Neutrophil (primary cell): ENCODE measurements at regions not wholly inside any gene's neighbourhood (a gene's known extent, or its start where the extent isn't known, plus 50 kb on each side); places are given as distances from the start of the nearest gene placed in this dataset.

ENCODE experiments used
- H3K27ac ChIP-seq: fragments of 200-600 bp; sonication (generic); 2 replicates; pipeline ENCODE4 v1.5.1; 2016; ENCODE audit warnings: mild to moderate bottlenecking, moderate library complexity
- H3K27me3 ChIP-seq: fragments of 200-600 bp; sonication (generic); 2 replicates; pipeline ENCODE4 v1.6.0; 2016; ENCODE audit warnings: mild to moderate bottlenecking
- H3K36me3 ChIP-seq: fragments of 200-600 bp; sonication (generic); 2 replicates; pipeline ENCODE4 v1.5.1; 2017
- H3K4me1 ChIP-seq, 2 experiments: fragments of 200-600 bp in 1 of 2; sonication (generic) in 1 of 2; 1 replicate in 1 of 2; 2 replicates in 1 of 2; pipeline versions ENCODE4 v1.5.1 to v1.6.1; 2013 to 2016; ENCODE audit warnings: low read depth in 1 of 2, low read length in 1 of 2, mild to moderate bottlenecking in 1 of 2, moderate library complexity in 1 of 2; ENCODE audit not compliant: control insufficient read depth in 1 of 2, insufficient read depth in 1 of 2
- H3K4me3 ChIP-seq, 2 experiments: fragments of 200-600 bp in 1 of 2; sonication (generic) in 1 of 2; 1 replicate in 1 of 2; 2 replicates in 1 of 2; pipeline ENCODE4 v1.5.1; 2013 to 2016; ENCODE audit warnings: low read depth in 1 of 2, low read length in 1 of 2, mild to moderate bottlenecking in 1 of 2, moderate library complexity in 1 of 2
- H3K9me3 ChIP-seq: fragments of 200-600 bp; sonication (generic); 2 replicates; pipeline ENCODE4 v1.5.1; 2016
- TF ChIP-seq, protein P1 (sequence below): fragments of 200-600 bp; sonication (generic); IDR thresholded peaks from 2 replicates; pipeline ENCODE4 v1.5.1; 2016; ENCODE audit warnings: antibody characterized with exemption

DNA sequence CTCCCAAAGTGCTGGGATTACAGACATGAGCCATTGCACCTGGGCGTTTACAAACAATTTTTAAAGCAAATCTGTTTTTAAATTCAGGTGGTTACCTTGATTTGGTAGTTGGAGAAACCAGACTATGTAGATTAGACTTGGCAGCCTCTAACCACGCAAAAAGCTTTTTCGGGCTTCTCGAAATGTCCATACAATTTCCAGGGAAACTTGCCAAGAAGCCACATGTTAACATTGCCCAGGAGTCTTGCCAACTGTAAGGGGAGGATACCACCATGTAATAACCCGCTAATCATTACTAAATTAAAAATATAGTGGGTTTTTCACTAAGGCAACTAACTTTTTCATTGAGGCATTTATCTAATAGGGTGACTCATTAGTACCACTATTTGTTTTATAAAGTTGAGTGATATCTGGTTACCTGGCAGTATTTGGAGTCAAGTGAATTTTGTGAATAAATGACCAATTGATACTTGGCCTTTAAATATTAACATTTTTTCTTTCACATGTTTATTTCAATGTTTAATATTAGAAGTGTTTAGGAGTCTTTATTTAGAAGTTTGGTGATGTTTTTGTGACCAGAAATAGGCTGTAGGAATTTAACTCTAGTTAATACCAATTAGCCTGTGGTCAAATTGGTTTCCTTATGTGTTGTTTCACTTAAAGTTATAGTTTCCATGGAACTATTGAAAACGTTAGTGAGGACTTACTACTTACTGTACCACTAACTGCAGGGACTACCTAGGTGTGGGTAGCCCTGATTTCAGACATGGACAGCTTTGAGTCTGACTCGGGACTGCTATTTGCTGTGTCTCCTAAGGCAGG is 61.3 kb downstream of the CLDN34 start:
- Histone ChIP-seq H3K36me3 (no peaks in the 10 kb centered on the region), H3K27ac (no peak overlapping the region), H3K27me3 (no peaks in the 10 kb centered on the region), H3K4me1 (peaks cover 5% of the 10 kb centered on the region in 2 experiments), H3K9me3 (no peaks in the 10 kb centered on the region), H3K4me3 (no peak overlapping the region)
- TF ChIP-seq, protein P1, sequence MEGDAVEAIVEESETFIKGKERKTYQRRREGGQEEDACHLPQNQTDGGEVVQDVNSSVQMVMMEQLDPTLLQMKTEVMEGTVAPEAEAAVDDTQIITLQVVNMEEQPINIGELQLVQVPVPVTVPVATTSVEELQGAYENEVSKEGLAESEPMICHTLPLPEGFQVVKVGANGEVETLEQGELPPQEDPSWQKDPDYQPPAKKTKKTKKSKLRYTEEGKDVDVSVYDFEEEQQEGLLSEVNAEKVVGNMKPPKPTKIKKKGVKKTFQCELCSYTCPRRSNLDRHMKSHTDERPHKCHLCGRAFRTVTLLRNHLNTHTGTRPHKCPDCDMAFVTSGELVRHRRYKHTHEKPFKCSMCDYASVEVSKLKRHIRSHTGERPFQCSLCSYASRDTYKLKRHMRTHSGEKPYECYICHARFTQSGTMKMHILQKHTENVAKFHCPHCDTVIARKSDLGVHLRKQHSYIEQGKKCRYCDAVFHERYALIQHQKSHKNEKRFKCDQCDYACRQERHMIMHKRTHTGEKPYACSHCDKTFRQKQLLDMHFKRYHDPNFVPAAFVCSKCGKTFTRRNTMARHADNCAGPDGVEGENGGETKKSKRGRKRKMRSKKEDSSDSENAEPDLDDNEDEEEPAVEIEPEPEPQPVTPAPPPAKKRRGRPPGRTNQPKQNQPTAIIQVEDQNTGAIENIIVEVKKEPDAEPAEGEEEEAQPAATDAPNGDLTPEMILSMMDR: no peak

DNA sequence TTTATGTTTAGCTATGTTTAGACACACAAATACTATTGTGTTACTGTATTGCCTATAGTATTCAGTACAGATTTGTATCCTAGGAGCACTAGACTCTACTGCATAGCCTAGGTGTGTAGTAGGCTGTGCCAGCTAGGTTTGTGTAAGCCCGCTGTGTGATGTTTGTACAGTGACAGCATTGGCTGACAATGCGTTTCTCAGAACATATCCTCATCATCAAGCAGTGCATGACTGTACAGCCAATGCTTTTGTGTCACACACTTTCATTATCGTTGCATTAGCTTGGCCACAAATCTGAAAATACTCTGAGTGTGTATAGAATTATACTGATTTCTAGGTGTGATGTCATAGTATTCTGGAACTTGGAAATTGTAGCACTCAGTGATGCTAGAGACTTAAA is 63.4 kb downstream of the CLDN34 start:
- Histone ChIP-seq H3K27ac (no peak overlapping the region), H3K4me3 (no peak overlapping the region), H3K27me3 (no peaks in the 10 kb centered on the region)

DNA sequence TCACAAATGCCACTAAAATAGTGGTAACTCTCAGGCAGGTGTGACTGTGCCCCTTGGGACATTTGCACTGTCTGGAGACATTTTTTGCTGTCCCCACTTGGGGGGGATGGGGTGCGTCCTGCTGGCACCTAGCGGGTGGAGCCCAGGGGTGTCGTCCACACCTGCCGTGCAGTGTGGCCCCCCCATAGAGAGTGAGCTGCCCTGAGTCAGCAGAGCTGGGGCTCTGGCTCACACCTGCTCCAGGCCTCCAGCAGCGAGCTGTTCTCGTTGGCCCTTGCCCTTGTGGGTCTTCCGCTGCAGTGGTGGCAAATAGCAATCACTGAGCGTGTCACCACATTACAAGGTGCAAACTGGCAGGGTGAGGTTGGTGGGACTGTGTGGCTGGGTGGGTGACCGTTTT is 64.6 kb downstream of the CLDN34 start:
- Histone ChIP-seq H3K27me3 (no peaks in the 10 kb centered on the region), H3K4me3 (no peak overlapping the region), H3K27ac (no peak overlapping the region)

More for the DNA sequence above, 63.4 kb downstream of the CLDN34 start:
- Histone ChIP-seq H3K36me3 (no peaks in the 10 kb centered on the region), H3K4me1 (no peaks in the 10 kb centered on the region), H3K9me3 (no peaks in the 10 kb centered on the region)
- TF ChIP-seq, protein P1: no peak

DNA sequence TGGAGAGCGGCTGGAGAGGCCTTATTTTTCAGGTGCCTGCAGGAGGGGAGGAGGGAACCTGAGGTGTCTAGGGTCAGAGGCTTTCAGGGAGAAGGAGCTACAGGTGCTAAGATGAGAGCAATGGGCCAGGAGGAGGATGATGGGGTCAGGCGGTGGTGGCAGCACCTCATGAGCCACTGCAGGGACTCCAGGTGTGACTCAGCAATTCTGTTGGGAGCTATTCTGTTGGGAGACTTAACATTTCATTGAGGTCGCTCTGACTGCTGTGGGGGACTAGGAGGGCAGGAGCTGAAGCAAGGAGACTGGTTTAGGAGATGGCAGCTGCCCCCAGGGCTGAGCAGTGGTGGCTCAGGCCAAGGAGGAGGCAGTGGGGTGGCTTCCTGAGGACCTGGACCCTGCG is 65.0 kb downstream of the CLDN34 start:
- TF ChIP-seq, protein P1: no peak
- H3K27ac ChIP-seq: no peak overlapping the region

More for the DNA sequence above, 64.6 kb downstream of the CLDN34 start:
- no peaks in the 10 kb centered on the region for H3K36me3 ChIP-seq
- TF ChIP-seq, protein P1: no peak
- H3K9me3 ChIP-seq: no peaks in the 10 kb centered on the region
- no peaks in the 10 kb centered on the region for H3K4me1 ChIP-seq

DNA sequence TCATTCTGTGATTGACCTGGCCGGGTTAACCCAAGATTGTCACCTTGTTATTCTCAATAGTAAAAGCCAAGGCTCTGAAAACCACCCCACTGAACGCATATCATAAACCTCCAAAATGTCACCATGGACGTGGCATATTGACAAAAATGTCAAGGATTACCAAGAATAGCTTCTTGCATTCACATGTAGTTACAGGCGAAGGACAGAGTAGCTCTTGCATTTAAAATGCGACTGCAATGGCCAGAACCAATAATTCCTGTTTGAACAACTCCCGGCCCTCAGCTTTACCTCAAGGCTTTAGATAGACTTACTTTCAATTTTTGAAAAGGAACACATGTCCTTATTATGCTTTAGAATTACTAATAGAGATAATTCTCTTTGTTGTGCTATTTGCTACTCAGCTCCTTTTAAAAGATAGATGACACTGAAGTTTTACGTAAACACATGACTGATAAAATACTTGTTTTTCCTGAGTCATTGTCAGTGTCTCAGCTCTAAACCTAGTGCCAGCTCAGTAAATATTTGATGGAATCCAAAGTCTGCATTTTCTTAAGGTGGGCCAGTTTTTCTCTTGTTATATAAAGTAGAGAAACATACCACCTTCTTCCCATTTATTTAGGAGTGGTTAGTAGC is 66.3 kb downstream of the CLDN34 start:
- no peaks in the 10 kb centered on the region for H3K4me1 ChIP-seq

More for the DNA sequence above, 65.0 kb downstream of the CLDN34 start:
- Histone ChIP-seq H3K36me3 (no peaks in the 10 kb centered on the region), H3K27me3 (no peaks in the 10 kb centered on the region), H3K9me3 (no peaks in the 10 kb centered on the region), H3K4me1 (no peaks in the 10 kb centered on the region), H3K4me3 (no peak overlapping the region)

More for the DNA sequence above, 66.3 kb downstream of the CLDN34 start:
- H3K9me3 ChIP-seq: no peaks in the 10 kb centered on the region
- no peaks in the 10 kb centered on the region for H3K36me3 ChIP-seq
- no peak overlapping the region for H3K4me3 ChIP-seq
- TF ChIP-seq, protein P1: no peak
- no peaks in the 10 kb centered on the region for H3K27me3 ChIP-seq
- H3K27ac ChIP-seq: no peak overlapping the region
